A549 (cell line): ENCODE measurements at regions not wholly inside any gene's neighbourhood (a gene's known extent, or its start where the extent isn't known, plus 50 kb on each side); places are given as distances from the start of the nearest gene placed in this dataset.

Experiments used
- CHD2 ChIP-seq: fragments of 150-350 bp; IDR thresholded peaks from 2 replicates; pipeline ENCODE4 v1.6.1; 2014; ENCODE audit warnings: low read length; ENCODE audit not compliant: partially characterized antibody
- PHF8 ChIP-seq: fragments of 200-600 bp; sonication (generic); IDR thresholded peaks from 2 replicates; pipeline ENCODE4 v1.6.1; 2016; ENCODE audit warnings: low read depth, mild to moderate bottlenecking, antibody characterized with exemption, moderate library complexity, borderline replicate concordance
- POLR2A ChIP-seq: IDR thresholded peaks from 2 replicates; pipeline ENCODE4 v1.6.1; 2012; ENCODE audit warnings: mild to moderate bottlenecking, low read length
- TF ChIP-seq, protein P1 (sequence below): fragments of >200 bp; sonication (Bioruptor Twin); formaldehyde crosslinking; IDR thresholded peaks from 3 replicates; pipeline ENCODE4 v1.5.1; 2016

DNA sequence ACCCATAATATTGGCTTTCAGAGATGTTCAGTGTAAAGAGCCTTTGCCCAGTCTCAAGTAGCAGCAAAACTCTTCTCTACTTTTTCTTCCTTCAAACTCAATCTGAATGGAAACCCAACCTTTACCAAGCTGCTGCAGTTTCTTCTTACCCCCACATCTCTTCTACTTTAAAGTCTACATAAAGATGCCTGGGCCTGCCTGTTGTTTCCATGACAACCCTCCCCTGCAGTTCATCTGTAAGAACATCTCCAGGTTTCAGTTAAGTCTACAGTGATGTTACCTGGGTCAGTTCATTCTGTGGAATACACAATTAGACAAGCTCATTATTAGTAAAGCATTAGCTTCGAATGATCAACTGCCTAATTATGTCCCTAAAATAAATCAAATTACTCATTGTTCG lies 81.4 kb downstream of the SPANXN3 start:
- no peak for TF ChIP-seq PHF8
- TF ChIP-seq, protein P1, sequence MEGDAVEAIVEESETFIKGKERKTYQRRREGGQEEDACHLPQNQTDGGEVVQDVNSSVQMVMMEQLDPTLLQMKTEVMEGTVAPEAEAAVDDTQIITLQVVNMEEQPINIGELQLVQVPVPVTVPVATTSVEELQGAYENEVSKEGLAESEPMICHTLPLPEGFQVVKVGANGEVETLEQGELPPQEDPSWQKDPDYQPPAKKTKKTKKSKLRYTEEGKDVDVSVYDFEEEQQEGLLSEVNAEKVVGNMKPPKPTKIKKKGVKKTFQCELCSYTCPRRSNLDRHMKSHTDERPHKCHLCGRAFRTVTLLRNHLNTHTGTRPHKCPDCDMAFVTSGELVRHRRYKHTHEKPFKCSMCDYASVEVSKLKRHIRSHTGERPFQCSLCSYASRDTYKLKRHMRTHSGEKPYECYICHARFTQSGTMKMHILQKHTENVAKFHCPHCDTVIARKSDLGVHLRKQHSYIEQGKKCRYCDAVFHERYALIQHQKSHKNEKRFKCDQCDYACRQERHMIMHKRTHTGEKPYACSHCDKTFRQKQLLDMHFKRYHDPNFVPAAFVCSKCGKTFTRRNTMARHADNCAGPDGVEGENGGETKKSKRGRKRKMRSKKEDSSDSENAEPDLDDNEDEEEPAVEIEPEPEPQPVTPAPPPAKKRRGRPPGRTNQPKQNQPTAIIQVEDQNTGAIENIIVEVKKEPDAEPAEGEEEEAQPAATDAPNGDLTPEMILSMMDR: no peak
- TF ChIP-seq POLR2A: no peak
- no peak for TF ChIP-seq CHD2
